ENCODE measurements at regions not wholly inside any gene's neighbourhood (a gene's known extent, or its start where the extent isn't known, plus 50 kb on each side); places are given as distances from the start of the nearest gene placed in this dataset.

DNA sequence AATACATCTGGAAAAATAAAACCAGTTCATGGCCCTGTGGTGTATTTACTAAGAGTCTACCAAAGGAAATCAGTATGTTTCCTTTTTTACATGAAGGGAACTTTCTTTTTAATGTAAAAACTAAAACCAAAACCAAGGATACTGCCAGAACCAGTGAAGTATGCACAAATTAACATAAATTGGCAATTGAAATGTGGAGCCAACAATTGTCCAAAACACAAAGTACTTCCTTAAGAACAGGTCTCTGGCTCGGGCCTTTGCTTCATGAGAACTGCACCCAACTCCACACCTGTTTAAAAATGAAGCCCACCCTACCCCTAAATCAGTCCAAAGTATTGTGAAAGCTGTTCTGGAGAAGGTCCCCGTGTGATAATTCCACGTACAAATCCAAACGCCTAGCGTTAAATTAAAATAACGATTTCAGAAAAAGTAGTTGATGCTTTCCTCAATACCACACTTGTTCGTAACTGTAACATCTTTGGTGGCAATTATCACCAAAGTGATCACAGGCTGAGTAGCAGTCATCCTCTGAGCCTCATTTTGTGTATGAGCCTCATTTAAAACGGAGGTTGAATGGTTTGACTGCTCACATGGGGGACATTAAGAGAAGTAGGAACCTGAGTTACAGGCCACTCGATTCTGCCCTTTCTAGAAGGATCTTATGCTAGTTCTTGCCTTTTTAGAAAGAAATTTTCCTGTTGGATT lies 93.0 kb downstream of the GEMIN8 start:
- Histone ChIP-seq H3K4me1 (ENCODE audit: control insufficient read depth, insufficient read depth, low read length) (peaks cover 11% of the 10 kb centered on the region), H3K4me3 (ENCODE audit: low read length in 2 of 2) (no peak overlapping the region), H3K36me3 (ENCODE audit: control insufficient read depth in 2 of 2, insufficient read depth in 2 of 2, low read length in 2 of 2) (no peaks in the 10 kb centered on the region), H3K9ac (ENCODE audit: low read length in 2 of 2) (no peak overlapping the region), H3K27ac (ENCODE audit: low read length) (no peak overlapping the region), H3K27me3 (ENCODE audit: control insufficient read depth in 1 of 2, insufficient read depth in 2 of 2, low read length in 2 of 2) (peaks cover 10 to 44% of the 10 kb centered on the region in 2 donors), H3K9me3 (ENCODE audit: control insufficient read depth in 2 of 2, low read length in 2 of 2) (no peaks in the 10 kb centered on the region)

DNA sequence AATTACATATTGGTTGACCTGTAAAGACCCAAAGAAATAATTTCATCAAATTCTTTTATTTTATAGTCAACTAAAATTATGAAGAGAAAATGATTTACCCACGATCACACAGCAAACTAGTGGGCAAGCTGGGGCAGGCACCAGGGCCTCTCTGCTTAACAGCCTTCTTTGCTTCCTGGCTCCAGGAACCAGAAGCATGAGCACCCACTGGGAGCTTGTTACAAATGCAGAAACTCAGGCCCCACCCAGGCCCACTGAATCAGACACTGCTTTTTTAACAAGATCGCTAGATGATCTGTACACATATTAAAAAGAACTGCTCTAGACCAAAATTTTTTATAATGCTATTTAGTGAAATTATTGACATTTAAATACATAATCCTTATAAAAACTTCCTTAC lies 95.0 kb downstream of the GEMIN8 start:
- Histone ChIP-seq H3K4me1 (ENCODE audit: control insufficient read depth, insufficient read depth, low read length) (peaks cover 11% of the 10 kb centered on the region), H3K9ac (ENCODE audit: low read length in 2 of 2) (no peak overlapping the region), H3K36me3 (ENCODE audit: control insufficient read depth in 2 of 2, insufficient read depth in 2 of 2, low read length in 2 of 2) (no peaks in the 10 kb centered on the region), H3K9me3 (ENCODE audit: control insufficient read depth in 2 of 2, low read length in 2 of 2) (no peaks in the 10 kb centered on the region), H3K4me3 (ENCODE audit: low read length in 2 of 2) (no peak overlapping the region), H3K27ac (ENCODE audit: low read length) (no peak overlapping the region), H3K27me3 (ENCODE audit: control insufficient read depth in 1 of 2, insufficient read depth in 2 of 2, low read length in 2 of 2) (peaks cover 10 to 41% of the 10 kb centered on the region in 2 donors)

DNA sequence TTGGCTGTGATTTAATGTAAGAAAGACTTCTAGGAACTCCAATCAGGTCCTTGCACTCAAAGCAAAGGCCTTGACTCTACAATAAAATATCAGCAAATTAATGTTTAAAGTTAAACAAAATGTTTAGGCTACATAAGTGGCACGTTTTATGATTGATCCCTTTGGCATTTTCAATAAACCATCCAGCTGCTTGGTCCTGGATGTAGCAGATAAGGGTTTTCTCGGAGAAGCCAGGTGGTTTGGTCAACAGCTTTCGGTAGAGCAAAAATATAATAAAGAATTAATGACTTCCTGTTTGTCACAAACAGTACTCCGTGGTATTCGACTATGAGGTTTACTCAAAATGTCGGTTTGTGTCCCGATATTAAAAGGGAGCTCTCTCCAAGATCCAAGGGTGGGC lies 95.8 kb downstream of the GEMIN8 start:
- no peak overlapping the region for H3K9ac ChIP-seq (ENCODE audit: low read length in 2 of 2)
- H3K4me1 ChIP-seq (ENCODE audit: control insufficient read depth, insufficient read depth, low read length) = peaks cover 11% of the 10 kb centered on the region
- H3K27ac ChIP-seq (ENCODE audit: low read length) = no peak overlapping the region
- H3K9me3 ChIP-seq (ENCODE audit: control insufficient read depth in 2 of 2, low read length in 2 of 2) = no peaks in the 10 kb centered on the region
- no peak overlapping the region for H3K4me3 ChIP-seq (ENCODE audit: low read length in 2 of 2)
- H3K27me3 ChIP-seq (ENCODE audit: control insufficient read depth in 1 of 2, insufficient read depth in 2 of 2, low read length in 2 of 2) = peaks cover 8 to 35% of the 10 kb centered on the region in 2 donors
- no peaks in the 10 kb centered on the region for H3K36me3 ChIP-seq (ENCODE audit: control insufficient read depth in 2 of 2, insufficient read depth in 2 of 2, low read length in 2 of 2)

DNA sequence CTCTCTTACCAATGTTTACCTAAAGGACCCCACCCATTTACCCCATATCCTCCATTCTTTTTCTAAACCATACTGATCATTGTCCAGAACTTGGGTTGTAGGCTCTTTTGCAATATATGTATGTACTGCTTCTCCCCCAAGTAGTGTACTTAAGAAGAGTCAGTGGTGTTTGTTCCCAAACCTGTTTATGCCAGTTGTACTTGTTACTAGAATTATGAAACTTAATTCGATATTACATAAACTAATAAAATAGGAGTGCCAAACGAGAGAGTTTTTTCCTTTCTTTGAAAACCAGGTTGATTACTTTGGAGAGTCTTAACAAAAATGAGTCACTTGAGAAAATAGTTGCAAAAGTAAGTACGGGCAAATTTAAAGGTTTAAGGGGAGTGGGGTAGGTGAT lies 96.3 kb downstream of the GEMIN8 start:
- no peak overlapping the region for H3K4me3 ChIP-seq (ENCODE audit: low read length in 2 of 2)
- no peak overlapping the region for H3K27ac ChIP-seq (ENCODE audit: low read length)
- H3K27me3 ChIP-seq (ENCODE audit: control insufficient read depth in 1 of 2, insufficient read depth in 2 of 2, low read length in 2 of 2) = peaks cover 8 to 33% of the 10 kb centered on the region in 2 donors
- peaks cover 10% of the 10 kb centered on the region for H3K4me1 ChIP-seq (ENCODE audit: control insufficient read depth, insufficient read depth, low read length)
- no peaks in the 10 kb centered on the region for H3K9me3 ChIP-seq (ENCODE audit: control insufficient read depth in 2 of 2, low read length in 2 of 2)
- H3K9ac ChIP-seq (ENCODE audit: low read length in 2 of 2) = no peak overlapping the region
- H3K36me3 ChIP-seq (ENCODE audit: control insufficient read depth in 2 of 2, insufficient read depth in 2 of 2, low read length in 2 of 2) = no peaks in the 10 kb centered on the region

DNA sequence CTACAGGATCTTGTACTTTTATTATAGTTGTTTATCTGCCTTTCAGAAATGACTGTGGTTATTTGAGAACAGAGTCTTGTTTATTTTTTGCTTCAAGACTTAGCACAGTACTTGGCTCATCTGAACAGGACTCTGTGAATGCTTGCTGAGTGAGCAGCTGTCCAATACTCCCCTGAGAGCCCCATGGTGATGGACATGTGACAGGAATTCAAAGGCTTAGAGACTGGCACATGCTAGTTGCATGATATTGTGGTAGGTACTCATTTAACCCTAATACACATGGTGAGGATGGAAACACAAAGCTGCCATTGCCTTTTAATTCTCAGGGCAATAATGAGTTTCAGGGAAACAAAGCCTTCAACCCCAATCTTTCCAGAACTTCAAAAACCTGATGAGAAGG lies 97.3 kb downstream of the GEMIN8 start:
- no peak overlapping the region for H3K9ac ChIP-seq (ENCODE audit: low read length in 2 of 2)
- H3K4me1 ChIP-seq (ENCODE audit: control insufficient read depth, insufficient read depth, low read length) = peaks cover 2% of the 10 kb centered on the region
- no peak overlapping the region for H3K4me3 ChIP-seq (ENCODE audit: low read length in 2 of 2)
- no peak overlapping the region for H3K27ac ChIP-seq (ENCODE audit: low read length)
- H3K9me3 ChIP-seq (ENCODE audit: control insufficient read depth in 2 of 2, low read length in 2 of 2) = no peaks in the 10 kb centered on the region
- peaks cover 8 to 29% of the 10 kb centered on the region in 2 donors for H3K27me3 ChIP-seq (ENCODE audit: control insufficient read depth in 1 of 2, insufficient read depth in 2 of 2, low read length in 2 of 2)
- no peaks in the 10 kb centered on the region for H3K36me3 ChIP-seq (ENCODE audit: control insufficient read depth in 2 of 2, insufficient read depth in 2 of 2, low read length in 2 of 2)

DNA sequence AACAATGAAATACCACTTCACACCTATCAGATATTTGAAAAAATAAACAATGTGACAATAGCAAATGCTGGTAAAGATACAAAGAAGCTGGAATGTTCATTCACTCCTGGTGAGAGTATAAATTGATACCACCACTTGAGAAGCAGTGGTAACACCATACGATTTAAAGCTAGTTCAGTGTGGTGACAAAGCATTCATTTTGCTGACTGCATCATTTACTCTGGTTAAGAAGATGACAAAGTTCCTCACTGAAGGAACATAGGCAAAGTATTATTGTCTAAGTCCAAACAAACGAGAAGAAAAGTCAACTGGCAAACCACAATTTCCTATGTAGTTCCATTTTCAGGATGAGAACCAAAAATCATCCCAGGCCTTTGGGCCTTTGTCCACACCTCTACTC lies 102.5 kb downstream of the GEMIN8 start:
- Histone ChIP-seq H3K4me3 (ENCODE audit: low read length in 2 of 2) (no peak overlapping the region), H3K27ac (ENCODE audit: low read length) (no peak overlapping the region), H3K9me3 (ENCODE audit: control insufficient read depth in 2 of 2, low read length in 2 of 2) (no peaks in the 10 kb centered on the region), H3K27me3 (ENCODE audit: control insufficient read depth in 1 of 2, insufficient read depth in 2 of 2, low read length in 2 of 2) (peaks cover 0 to 10% of the 10 kb centered on the region in 2 donors), H3K36me3 (ENCODE audit: control insufficient read depth in 2 of 2, insufficient read depth in 2 of 2, low read length in 2 of 2) (no peaks in the 10 kb centered on the region), H3K4me1 (ENCODE audit: control insufficient read depth, insufficient read depth, low read length) (no peaks in the 10 kb centered on the region), H3K9ac (ENCODE audit: low read length in 2 of 2) (no peak overlapping the region)

DNA sequence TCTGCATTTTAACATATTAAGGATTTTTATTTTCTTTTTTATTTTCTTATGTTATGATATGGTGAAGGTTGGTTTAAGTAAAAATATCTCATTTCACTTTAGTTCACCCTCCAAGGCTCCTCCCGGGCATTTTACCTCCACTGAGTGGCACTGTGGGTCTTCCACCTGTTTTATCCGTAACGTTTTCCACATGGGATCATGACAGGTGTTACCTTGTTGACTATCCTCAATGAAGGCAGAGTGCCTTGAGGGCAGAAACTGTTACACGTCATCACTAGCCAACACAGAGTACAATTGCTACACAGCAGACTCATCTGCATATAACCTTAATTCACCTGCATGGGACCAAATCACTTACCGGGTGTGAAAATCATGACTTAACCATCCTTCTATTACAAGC lies 105.8 kb downstream of the GEMIN8 start:
- Histone ChIP-seq H3K4me1 (ENCODE audit: control insufficient read depth, insufficient read depth, low read length) (no peaks in the 10 kb centered on the region), H3K36me3 (ENCODE audit: control insufficient read depth in 2 of 2, insufficient read depth in 2 of 2, low read length in 2 of 2) (no peaks in the 10 kb centered on the region), H3K4me3 (ENCODE audit: low read length in 2 of 2) (no peak overlapping the region), H3K27me3 (ENCODE audit: control insufficient read depth in 1 of 2, insufficient read depth in 2 of 2, low read length in 2 of 2) (peaks cover 0 to 4% of the 10 kb centered on the region in 2 donors), H3K9ac (ENCODE audit: low read length in 2 of 2) (no peak overlapping the region), H3K9me3 (ENCODE audit: control insufficient read depth in 2 of 2, low read length in 2 of 2) (no peaks in the 10 kb centered on the region), H3K27ac (ENCODE audit: low read length) (no peak overlapping the region)

DNA sequence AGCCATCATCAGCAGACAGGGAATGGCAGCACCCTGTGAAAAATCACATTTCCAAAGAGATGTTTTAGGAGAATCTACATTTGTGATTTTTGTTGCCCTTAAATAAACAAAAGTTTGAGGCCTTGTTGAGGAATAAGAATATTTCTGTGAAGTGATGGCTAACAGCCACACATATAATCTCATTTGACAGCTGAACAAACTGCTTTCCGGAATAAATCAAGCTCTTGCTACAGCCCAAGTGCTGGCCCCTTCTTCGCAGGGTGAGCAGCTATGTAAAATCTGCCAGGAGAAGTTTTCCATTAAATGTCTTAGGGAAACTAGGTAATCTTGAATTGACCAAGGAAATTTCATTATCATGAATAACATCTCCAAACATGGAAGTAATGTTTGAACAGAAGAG lies 106.4 kb upstream of the GPM6B start:
- no peak overlapping the region for H3K4me3 ChIP-seq (ENCODE audit: low read length in 2 of 2)
- H3K9ac ChIP-seq (ENCODE audit: low read length in 2 of 2) = no peak overlapping the region
- no peaks in the 10 kb centered on the region for H3K9me3 ChIP-seq (ENCODE audit: control insufficient read depth in 2 of 2, low read length in 2 of 2)
- H3K36me3 ChIP-seq (ENCODE audit: control insufficient read depth in 2 of 2, insufficient read depth in 2 of 2, low read length in 2 of 2) = no peaks in the 10 kb centered on the region
- no peaks in the 10 kb centered on the region for H3K4me1 ChIP-seq (ENCODE audit: control insufficient read depth, insufficient read depth, low read length)
- no peak overlapping the region for H3K27ac ChIP-seq (ENCODE audit: low read length)
- peaks cover 0 to 6% of the 10 kb centered on the region in 2 donors for H3K27me3 ChIP-seq (ENCODE audit: control insufficient read depth in 1 of 2, insufficient read depth in 2 of 2, low read length in 2 of 2)

DNA sequence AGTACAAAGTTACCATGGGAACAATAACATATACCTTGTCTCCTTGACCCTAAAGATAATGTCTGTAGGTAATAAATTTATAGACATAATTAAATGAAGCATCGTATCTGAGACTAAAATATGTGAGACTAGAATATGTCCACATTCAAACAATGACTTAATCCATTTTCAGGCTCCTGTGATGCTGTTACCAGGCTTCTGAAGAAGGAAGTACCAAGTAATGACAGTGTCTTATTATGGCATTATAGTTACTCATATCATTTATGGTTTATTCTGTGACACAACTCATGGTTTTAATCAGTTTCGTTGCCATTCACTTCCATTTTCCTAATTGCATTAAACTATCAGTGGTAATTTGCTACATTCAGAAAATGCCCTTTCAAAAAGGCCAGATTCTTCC lies 100.6 kb upstream of the GPM6B start:
- Histone ChIP-seq H3K9ac (ENCODE audit: low read length in 2 of 2) (no peak overlapping the region), H3K27ac (ENCODE audit: low read length) (no peak overlapping the region), H3K27me3 (ENCODE audit: control insufficient read depth in 1 of 2, insufficient read depth in 2 of 2, low read length in 2 of 2) (peaks cover 0 to 11% of the 10 kb centered on the region in 2 donors), H3K4me1 (ENCODE audit: control insufficient read depth, insufficient read depth, low read length) (no peaks in the 10 kb centered on the region), H3K4me3 (ENCODE audit: low read length in 2 of 2) (no peak overlapping the region), H3K36me3 (ENCODE audit: control insufficient read depth in 2 of 2, insufficient read depth in 2 of 2, low read length in 2 of 2) (no peaks in the 10 kb centered on the region), H3K9me3 (ENCODE audit: control insufficient read depth in 2 of 2, low read length in 2 of 2) (no peaks in the 10 kb centered on the region)

DNA sequence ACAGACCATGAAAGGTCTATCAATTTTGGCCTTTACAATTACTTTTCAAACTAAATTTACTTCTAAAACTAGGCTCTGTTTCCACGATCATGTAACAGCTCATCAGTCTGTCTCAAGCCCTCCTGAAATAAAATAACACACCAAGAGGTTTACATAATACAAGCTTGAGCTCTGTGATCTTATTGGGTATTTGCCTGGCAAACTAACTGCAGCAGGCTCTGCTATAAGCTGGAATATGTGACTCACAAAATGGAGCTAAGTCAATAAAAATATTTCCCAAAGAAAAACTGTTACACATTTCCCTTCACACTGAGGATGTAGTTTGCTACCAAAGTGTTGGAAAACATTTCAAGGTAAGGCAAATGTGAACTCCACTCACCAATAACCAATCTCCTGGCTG lies 94.7 kb upstream of the GPM6B start:
- Histone ChIP-seq H3K4me3 (ENCODE audit: low read length in 2 of 2) (no peak overlapping the region), H3K9ac (ENCODE audit: low read length in 2 of 2) (no peak overlapping the region), H3K27ac (ENCODE audit: low read length) (no peak overlapping the region), H3K36me3 (ENCODE audit: control insufficient read depth in 2 of 2, insufficient read depth in 2 of 2, low read length in 2 of 2) (no peaks in the 10 kb centered on the region), H3K27me3 (ENCODE audit: control insufficient read depth in 1 of 2, insufficient read depth in 2 of 2, low read length in 2 of 2) (peaks cover 0 to 9% of the 10 kb centered on the region in 2 donors), H3K9me3 (ENCODE audit: control insufficient read depth in 2 of 2, low read length in 2 of 2) (no peaks in the 10 kb centered on the region), H3K4me1 (ENCODE audit: control insufficient read depth, insufficient read depth, low read length) (no peaks in the 10 kb centered on the region)

DNA sequence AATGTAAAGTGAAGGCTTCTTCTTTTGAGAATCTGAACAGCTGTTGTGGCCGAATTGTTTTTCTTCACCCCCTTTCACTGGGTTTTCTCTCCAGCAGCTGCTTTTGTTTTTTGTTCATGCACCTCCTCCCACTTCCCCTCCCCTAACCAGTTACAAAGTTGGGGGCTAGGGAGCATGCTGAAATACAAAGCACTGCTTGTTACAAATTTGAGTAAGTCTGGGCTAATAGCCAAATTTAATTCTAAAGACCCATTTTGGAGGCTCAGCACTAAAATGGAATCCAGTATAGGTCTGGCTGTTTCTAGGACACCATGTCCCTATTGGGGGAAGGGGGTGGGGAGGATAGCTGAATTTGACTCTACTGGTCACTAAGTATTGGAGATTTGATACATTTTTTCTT lies 89.2 kb upstream of the GPM6B start:
- no peaks in the 10 kb centered on the region for H3K36me3 ChIP-seq (ENCODE audit: control insufficient read depth in 2 of 2, insufficient read depth in 2 of 2, low read length in 2 of 2)
- no peak overlapping the region for H3K4me3 ChIP-seq (ENCODE audit: low read length in 2 of 2)
- H3K27me3 ChIP-seq (ENCODE audit: control insufficient read depth in 1 of 2, insufficient read depth in 2 of 2, low read length in 2 of 2) = peaks cover 0 to 11% of the 10 kb centered on the region in 2 donors
- H3K9me3 ChIP-seq (ENCODE audit: control insufficient read depth in 2 of 2, low read length in 2 of 2) = no peaks in the 10 kb centered on the region
- H3K27ac ChIP-seq (ENCODE audit: low read length) = no peak overlapping the region
- no peak overlapping the region for H3K9ac ChIP-seq (ENCODE audit: low read length in 2 of 2)
- H3K4me1 ChIP-seq (ENCODE audit: control insufficient read depth, insufficient read depth, low read length) = no peaks in the 10 kb centered on the region
